D341Med (cell line): ENCODE measurements at regions not wholly inside any gene's neighbourhood (a gene's known extent, or its start where the extent isn't known, plus 50 kb on each side); places are given as distances from the start of the nearest gene placed in this dataset.
A peak's percentile ranks its signal among the peaks of the same experiment; 100 is the strongest.

Source experiments
- DNase-seq: peaks from one replicate; pipeline ENCODE4 v3.0.0; 2012; ENCODE audit warnings: low spot score

DNA sequence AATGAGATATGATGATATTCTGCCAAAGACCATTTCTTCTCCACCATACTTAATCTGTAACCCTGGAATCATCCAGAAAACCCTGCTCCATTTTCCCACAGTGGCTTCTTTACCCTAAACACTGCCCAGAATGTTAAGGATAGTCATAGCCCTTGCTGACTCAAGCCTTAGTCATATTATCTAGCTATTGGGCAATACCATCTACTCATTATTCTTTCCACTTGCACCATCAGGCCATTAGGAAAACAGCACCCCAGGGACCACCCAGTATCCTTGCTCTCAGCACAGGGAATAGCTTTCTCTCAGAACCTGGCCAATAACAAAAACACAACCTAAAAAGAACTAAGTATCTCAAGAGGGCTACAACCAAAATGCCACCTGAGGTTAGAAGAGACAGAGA is 445.7 kb upstream of the SLC14A2 start:
- no peak for DNase-seq

DNA sequence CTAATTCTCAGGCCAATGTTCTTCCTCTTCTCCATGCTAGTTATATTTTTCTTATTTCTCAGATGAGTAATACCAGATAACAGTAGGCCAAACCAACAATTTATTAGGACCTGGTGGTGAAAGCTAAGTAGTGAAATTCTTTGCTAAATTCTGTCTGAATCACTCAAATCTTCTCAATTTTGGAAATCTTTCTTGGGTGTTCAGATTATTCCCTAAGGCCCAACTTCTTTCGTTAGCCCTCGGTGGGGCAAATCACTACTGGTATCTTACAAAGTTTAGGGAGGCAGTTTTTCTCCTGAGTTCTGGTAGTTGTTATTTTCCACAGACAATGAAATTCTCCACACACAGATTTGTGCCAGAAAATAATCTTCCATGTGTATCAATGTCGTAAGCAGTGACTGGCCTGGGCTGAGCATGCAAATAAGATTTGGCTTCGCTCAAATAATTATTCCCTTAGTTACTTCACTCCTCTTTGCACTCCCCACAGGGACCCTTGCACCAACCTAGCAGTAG is 443.5 kb upstream of the SLC14A2 start:
- no peak for DNase-seq

DNA sequence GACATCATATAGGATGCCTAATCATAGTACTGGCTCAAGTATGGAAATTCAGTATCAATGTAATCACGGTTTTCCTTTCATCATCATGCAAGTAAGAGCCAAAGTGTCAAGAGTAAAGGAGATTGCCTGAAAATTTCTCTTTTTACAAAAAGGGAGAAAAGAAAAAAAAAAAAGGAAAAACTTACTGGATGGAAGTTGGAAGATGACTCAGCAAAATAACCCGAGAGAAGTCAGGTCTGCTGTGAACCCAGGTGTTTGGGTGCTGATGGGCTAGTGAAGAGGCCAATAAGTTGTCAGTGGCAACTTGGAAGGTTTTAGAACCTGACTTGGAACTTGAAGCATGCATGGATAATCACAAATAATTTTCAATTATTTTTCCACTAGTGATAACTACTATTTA is 441.9 kb upstream of the SLC14A2 start:
- no peak for DNase-seq

DNA sequence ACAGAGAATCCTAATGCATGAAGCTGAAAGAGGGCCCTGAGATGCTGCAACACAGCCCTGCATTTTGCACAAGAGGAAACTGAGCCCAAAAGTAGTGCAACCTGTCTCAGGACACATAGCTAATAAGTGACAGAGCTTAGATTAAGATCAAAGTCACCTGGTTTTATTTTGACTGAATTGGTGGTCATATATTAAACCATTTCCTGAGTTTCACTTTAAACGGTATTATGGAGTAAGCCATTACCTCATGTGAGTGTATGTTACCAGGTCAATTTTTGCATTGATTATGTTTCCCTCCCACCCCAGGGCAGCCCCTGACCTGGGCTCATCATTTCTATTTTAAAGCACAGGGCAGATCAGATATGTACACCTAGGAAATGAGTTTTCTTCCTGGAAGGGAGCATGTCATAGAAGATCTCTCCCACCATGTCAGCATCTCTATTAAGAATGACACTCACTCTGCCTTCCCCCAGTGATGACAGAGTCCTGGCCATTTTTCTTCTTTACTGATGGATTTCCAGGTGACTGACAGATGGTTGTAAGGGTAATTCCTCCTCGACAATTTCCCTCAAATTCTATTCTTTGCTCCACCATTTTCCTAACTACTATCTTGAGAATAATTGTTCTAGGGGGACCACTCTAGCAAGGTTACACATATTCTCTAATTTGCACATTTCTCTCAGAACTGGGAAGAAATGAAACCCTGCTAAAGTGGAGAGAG is 441.3 kb upstream of the SLC14A2 start:
- DNase-seq: no peak

DNA sequence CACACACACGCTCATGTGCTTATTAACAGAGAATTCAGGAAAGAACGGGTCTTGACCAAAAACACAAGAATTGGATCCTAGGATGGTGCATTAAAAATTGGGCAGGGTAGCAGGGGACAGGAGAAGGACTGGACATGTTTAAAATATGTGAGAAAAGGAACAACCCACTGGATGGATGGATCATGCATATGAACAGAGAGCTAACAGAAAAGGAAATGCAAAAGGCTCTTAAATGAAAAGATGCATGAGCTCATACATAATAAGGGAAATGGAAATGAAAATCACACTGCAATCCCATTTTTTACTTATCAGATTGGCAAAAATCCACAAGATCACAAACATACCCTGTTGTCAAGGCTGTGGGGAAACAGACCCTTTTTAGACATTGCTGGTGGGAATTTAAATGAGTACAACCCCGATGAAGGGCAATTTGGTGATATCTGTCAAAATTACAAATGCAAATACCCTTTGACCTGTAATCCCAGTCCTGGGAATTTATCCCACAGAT is 440.6 kb upstream of the SLC14A2 start:
- no peak for DNase-seq

DNA sequence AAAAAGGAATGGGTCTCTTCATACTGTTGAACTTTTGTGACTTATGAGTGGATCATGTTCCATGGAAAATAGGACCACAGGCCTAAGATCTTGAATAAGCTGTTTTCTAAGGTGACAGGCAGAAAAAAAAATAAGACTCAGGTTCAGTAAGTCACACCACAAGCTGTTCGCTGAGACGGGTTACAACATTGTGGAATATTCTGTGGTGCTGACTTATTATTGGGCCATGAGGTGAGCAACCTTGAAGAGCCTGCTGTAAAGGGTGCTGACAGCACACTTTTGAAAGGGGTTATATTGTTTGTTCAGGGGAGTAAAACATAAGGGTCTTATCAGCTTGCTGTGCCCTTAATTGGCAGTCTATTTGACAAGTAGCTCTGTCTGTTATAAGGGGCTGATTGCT is 439.8 kb upstream of the SLC14A2 start:
- DNase-seq: no peak

DNA sequence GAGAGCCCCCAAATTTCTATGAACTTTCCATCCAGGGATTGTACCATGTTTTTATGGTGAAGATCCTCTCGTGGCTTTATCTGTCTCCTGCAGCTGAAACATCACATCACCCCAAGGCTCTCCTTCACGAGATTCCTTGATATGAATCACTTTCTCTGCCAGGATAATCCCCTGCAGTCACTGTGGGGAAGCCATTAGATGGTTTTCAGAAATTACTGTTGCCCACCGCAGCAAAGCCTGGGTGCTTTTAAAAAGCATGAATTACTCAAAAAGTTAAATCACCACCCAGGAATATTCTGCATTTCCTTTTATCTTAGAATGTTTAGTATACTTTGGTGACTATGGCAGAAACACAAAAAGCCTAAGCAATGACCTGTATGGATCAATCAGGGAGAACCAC is 428.4 kb upstream of the SLC14A2 start:
- no peak for DNase-seq

DNA sequence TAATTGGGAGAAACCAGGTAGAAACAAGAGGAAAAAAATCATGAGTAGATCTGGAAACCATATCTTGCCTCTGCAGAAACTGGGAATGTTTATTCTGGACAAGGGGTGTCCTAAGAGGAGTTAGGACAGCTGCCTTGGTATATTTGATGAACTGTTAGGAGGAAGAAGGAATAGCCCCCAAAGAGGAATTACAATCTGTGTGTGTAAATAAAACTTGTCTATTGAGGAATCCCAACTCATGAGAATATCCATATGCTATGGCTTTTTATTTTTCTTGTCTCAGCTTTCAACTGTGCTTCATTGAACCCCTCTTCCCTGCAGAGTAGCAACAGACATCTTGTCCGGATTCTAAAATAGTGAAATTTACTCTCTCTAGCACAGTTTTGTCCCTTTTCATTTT is 423.5 kb upstream of the SLC14A2 start:
- no peak for DNase-seq

DNA sequence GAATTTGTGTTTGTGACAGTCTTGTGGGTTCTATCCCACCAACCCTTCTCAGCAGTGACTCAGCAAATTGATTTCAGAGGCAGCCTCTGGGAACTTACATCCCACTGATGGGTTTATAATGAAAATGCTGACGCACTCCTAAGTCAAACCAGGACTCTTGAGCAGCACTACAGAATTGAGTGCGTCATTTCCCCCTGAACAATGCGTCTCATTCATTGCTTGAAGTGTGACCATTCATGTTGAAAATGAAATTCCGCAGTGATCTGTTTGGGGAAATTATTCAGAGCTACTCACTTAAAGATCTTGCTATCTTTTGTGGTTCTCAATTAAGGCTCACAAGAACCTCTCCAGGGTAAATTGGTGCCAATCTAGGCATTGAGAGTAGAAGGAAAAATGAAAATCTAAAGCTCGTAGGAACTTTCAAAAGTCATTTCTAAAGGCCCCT is 417.7 kb upstream of the SLC14A2 start:
- DNase-seq: no peak

DNA sequence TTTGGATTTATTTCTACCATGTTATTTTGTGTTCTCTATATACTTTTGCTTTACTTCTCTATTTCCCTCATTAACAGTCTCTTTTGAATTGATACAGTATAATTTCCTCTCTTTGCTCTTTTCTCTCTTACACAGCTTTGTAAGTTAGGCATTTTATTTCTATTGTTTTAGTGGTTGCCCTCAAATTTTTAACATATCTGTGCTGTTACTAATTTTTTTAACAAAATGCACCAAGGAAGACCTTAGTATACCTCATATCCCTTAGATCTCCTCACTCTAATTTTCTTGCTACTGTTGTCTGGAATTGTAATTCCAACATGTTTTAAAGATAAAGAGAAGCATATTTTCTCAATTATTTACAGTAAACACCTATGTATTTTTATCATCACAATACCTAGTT is 416.8 kb upstream of the SLC14A2 start:
- no peak for DNase-seq

DNA sequence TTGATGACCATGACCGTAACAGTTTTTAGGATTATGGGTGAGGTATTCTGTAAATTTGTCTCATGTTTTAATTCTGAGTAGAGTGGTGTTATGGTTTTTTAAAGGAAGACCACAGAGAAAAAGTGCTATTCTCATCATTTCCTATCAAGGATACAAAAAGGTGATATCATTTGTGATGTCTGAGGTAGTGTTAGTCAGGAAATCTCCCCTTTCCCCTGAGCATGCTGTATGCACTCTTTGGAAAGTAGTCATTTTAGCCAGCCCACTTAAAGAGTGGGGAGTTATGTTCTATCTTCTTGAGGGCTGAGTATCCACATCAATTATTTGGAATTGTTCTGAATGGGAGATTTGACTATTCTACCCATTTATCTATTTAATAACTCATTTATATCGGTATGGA is 414.2 kb upstream of the SLC14A2 start:
- no peak for DNase-seq

DNA sequence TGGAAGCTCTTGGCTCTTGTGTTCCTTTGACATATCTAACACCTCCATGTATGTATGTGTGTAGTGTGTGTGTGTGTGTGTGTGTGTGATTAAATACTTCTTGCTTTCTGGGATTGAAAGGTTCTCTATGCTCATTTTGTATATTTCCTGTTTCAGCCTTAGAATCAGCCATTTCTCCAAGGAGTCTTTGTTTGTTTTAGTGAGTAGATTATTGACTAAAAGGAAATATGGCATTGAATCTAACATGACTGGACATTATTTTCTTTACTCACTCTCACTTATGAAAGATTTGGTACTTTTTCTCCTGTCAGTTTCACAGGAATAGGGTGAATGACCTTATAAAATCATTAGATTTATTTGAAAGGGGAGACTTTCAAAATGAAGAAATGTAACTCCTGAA is 413.8 kb upstream of the SLC14A2 start:
- no peak for DNase-seq

DNA sequence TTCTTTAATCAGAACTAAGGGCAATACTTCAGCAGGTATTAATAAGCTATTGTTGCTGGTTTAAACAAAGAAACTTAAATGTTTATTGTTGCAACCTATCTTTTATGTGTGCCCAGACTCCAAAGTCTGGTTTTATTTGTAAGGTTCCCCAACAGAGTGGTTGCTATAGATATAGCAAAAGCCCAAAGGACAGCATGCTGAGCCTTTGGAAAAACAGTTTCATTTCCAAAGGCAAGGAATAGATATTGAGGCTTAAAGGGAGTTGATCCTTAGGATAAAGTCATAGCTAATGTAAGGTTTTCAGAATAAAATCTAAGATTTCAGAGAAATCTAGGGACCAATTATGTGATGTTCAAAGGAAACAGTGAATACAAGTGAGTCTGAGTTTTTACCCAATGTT is 413.2 kb upstream of the SLC14A2 start:
- DNase-seq: no peak

DNA sequence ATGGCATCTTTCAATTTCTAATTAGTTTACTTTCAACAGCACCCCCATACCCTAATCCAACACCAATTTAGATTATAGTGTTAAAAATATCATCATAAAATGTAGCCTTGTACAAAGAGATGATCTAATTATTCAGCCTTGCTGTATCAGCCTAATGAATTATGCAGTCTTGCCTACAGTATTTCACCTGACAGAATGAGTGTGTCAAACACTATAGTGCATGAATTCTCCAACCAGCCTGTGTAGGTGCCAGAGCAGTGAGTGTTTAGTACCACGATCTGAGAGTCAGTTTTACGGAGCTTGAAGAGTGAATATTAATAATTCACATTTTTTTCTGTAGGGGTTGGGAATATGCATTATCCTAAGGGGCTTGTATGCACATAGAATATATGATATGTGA is 411.6 kb upstream of the SLC14A2 start:
- no peak for DNase-seq

DNA sequence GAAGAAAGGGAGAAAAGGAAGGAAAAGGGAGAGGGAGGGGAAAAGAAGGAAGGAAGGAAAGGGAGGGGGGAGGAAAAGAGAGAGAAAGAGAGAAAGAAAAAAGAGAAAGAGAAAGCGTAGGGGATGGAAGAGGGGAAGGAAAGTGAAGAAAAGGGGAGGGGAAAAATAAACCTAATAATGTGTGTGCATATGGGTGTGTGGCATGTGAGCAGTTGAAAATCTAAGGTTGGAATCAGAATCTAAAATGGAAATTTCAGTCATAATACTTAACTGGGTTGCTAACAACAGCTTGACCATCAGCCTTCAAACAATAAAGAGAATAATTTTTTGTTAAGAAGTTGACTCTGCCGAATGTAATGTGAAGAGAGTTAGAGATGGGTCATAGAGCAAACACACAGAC is 407.9 kb upstream of the SLC14A2 start:
- DNase-seq: no peak

DNA sequence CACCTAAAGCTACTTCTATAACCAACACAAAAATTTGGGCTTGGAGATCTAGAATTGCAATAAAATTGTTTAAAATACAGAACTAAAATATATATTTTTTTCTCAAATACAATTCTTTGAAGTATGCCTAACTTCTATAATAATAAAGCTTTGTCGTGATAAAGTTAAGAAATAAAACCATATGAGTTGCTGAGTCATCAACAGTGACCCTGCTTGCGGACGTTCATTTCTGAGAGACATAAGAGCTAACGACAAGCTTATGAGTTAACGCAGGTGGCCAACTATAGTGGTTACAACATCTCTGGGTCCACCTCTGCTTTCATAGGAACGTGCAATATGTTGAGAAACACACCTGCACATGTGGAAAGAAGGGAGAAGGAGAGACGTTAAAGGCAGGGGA is 407.1 kb upstream of the SLC14A2 start:
- DNase-seq: no peak

DNA sequence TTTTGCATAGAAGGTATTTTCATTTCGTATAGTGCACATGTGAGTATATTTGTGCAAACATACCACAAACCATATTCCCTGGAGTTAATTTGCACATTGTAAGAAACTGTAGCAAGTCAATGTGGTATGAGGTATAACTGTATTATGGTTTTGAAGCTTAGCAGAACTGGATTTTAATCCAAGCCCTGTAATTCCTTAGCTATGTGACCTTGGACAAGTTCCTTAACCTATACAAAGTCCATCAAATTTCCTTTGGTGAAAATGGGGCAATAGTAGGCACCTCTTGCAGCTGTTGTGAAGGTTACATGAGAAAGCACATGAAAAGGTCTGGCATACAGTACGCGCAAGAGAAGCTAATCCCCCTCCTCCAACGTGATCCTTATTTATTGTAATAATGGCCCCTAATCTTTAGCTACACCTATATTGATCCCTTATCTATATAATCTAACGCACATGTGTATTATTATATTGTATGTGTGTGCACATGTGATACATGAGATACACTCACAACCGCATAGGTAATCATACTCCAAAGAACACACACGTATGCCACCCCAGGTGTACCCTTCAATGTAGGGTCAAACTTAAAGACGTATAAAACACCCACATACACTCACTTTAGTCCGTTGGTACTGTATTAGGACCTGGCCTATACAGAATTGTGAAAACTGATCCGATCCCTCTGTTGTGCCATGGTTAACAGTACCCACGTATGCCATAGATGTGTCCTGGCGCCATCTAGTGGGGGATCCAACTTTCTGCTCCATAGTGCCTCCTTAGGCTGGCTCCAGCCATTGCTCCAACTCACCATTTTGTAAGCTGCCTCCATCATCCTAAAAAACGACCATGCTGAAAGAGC is 402.9 kb upstream of the SLC14A2 start:
- DNase-seq: peak; percentile 85

DNA sequence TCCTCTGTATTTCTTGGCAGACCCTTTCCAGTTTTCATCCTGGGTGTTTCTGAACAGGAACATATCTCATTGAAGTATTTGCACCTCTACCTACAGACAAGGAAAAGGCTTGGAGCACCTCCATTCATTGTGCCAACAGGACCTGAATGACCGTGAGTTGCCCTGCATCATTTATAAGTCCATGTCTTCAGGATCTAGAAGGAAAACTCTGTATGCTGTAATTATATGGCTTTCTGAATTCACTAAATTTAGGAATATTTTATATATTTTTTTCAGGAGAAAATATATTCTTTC is 402.3 kb upstream of the SLC14A2 start:
- no peak for DNase-seq

DNA sequence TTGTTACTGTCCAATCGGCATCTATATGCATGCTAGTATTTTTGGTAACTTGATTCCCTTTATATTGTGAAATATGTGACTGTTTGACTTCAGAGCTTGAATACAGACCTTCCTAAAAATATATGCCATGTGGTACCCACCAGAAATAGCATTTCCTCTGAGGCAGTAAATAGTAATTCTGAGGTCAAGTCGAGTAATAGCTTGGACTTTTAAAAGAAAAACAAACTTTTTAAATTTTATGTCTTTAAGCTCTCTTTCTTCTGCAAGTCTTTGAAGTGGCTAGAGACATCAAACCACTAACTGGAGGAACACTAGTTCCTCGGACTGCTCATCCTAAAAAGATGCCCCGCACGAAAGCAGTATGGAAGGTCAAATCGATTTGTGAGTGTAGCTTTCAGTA is 396.8 kb upstream of the SLC14A2 start:
- no peak for DNase-seq

DNA sequence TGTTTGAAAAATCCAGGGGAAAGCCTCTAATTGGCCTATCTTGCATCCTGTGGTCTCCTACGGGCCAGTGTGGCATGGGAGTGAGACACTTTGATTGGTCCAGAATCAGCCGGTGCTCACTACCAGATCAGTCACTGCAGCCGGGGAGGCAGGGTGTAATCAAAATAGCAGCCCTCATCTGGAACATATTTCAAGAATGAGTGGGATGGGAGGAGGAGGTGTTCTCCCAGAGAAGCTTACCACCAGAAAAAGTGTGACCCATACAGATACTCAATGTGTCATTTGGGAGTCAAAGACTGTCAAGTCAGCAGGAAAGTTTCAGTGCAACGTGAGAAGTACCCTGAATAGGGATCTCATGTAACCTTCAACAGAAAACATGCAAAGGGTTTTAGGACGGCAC is 393.9 kb upstream of the SLC14A2 start:
- DNase-seq: no peak

DNA sequence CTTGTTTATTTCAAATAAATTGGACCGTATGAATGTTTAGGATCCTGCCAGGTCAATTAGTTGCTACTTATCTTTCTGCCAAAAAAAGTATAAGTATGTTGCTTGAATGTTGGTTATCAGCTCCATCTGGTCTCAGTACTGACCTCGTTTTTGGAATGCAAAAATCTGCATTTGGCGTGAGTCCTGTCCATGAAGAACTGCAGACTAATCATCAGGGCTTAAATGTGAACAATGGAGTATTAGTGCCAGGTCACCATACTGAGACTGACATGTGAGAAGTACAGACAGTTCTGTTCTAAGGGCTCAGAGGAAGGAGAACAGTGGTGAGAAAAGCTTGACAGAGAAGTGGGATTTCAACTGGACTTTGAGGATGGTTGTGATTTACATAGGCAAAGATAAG is 393.1 kb upstream of the SLC14A2 start:
- no peak for DNase-seq

DNA sequence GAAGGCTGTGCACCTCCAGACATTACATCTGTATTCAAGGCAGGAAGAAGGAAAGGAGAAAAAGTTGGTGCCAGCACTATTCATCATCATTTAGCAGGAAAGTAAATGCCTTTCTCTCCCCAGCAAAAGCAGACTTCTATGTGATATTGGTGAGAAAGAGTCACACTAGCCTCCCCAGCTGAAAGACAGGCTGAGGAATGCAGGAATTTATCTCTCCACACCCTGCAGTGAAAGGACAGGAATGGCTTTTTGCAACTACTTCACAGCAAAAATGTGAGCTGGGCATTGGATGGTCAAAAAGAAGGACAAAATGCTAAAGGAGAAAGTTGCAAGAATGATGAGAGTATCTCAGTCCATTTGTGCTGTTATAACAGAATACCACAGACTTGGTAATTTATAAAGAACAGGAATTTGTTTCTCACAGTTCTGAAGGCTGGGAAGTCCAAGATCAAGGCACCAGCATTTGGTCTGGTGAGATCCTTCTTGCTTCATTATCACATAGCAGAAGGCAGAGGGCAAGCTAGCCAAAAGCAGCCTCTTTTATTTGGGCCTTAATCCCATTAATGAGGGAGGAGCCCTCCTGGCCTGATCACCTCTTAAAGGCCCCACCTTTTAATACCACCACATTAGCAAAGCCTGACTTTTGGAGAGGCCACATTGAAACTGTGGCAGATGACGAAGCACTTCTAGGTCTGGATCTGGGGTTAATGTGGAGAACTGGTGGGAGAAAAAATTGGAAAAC is 388.1 kb upstream of the SLC14A2 start:
- DNase-seq: no peak
